ENCODE measurements at regions not wholly inside any gene's neighbourhood (a gene's known extent, or its start where the extent isn't known, plus 50 kb on each side); places are given as distances from the start of the nearest gene placed in this dataset.

DNA sequence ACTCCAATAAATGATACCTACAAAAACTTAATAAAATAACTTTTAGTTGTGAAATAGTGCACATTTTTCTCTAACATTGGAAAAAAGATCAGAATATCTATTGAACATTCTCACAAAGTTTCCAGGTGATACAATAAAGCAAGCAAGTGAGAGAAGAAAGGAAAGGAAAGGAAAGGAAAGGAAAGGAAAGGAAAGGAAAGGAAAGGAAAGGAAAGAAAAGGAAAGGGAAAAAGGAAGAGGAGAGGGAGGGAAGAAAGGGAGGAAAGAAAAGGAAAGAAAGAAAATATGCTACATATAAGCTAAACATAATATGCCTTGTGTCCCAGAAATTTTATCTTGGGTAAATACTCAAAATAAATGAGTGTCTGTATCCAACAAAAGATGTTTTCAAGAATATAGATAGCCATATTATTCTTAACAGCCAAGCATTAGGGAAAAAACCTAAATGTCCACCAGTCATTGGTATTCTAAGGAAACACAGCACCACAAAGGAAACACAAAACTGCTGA lies 510.2 kb upstream of the ZWINT start:
- Mint-ChIP-seq H3K4me1 (ENCODE audit: insufficient read depth, unreplicated experiment) (no peaks in the 10 kb centered on the region), H3K9me3 (ENCODE audit: unreplicated experiment) (no peaks in the 10 kb centered on the region), H3K27me3 (ENCODE audit: insufficient read depth, unreplicated experiment) (no peaks in the 10 kb centered on the region), H3K4me3 (ENCODE audit: unreplicated experiment) (no peak overlapping the region), H3K27ac (ENCODE audit: low read depth, unreplicated experiment) (no peak overlapping the region), H3K36me3 (ENCODE audit: insufficient read depth, unreplicated experiment) (no peaks in the 10 kb centered on the region)
- intact Hi-C loops (cut with micrococcal nuclease) = no loop called here
- no peak for DNase-seq (ENCODE audit: unreplicated experiment)
- BruUV-seq (replicated peaks) = no TSS peak
- CTCF ChIA-PET = no interaction called here
- POLR2A ChIA-PET = no interaction called here
- TF ChIP-seq, protein P1, sequence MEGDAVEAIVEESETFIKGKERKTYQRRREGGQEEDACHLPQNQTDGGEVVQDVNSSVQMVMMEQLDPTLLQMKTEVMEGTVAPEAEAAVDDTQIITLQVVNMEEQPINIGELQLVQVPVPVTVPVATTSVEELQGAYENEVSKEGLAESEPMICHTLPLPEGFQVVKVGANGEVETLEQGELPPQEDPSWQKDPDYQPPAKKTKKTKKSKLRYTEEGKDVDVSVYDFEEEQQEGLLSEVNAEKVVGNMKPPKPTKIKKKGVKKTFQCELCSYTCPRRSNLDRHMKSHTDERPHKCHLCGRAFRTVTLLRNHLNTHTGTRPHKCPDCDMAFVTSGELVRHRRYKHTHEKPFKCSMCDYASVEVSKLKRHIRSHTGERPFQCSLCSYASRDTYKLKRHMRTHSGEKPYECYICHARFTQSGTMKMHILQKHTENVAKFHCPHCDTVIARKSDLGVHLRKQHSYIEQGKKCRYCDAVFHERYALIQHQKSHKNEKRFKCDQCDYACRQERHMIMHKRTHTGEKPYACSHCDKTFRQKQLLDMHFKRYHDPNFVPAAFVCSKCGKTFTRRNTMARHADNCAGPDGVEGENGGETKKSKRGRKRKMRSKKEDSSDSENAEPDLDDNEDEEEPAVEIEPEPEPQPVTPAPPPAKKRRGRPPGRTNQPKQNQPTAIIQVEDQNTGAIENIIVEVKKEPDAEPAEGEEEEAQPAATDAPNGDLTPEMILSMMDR (IDR thresholded peaks at IDR 0.05; ENCODE audit: unreplicated experiment) = no peak

DNA sequence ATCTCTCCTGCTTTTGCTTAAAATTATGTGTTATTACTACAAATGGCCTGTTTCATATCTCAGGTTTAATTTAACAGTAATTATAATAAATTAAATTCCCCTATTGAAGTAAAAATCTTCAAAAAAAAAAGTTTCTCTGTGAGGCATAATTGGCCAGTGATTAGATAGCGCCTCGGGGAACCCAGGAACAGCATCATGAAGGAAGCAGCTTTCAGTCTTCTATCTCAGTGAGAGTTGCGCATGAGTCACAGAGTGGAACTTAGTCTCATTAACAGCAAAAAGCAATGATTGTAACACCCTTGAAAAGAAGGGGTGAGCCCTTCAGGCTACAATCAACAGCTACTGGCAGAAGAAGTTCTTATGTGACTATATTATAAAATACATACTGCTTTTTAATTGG lies 506.2 kb upstream of the ZWINT start:
- Mint-ChIP-seq H3K9me3 (ENCODE audit: unreplicated experiment) (no peaks in the 10 kb centered on the region), H3K27ac (ENCODE audit: low read depth, unreplicated experiment) (no peak overlapping the region), H3K36me3 (ENCODE audit: insufficient read depth, unreplicated experiment) (no peaks in the 10 kb centered on the region), H3K4me1 (ENCODE audit: insufficient read depth, unreplicated experiment) (no peaks in the 10 kb centered on the region), H3K4me3 (ENCODE audit: unreplicated experiment) (no peak overlapping the region), H3K27me3 (ENCODE audit: insufficient read depth, unreplicated experiment) (peaks cover 16% of the 10 kb centered on the region)
- BruUV-seq (replicated peaks) = no TSS peak
- POLR2A ChIA-PET = interaction anchor here (0.6 kb wide), 1 partner anchor 32 kb away, joined by 3 read pairs; no protein-coding TSS in a partner anchor
- CTCF ChIA-PET = interaction anchor here (0.6 kb wide), 1 partner anchor 868 kb away, joined by 3 read pairs; no protein-coding TSS in a partner anchor
- DNase-seq (ENCODE audit: unreplicated experiment) = no peak
- TF ChIP-seq, protein P1 (IDR thresholded peaks at IDR 0.05; ENCODE audit: unreplicated experiment) = no peak
- intact Hi-C loops (cut with micrococcal nuclease) = no loop called here

DNA sequence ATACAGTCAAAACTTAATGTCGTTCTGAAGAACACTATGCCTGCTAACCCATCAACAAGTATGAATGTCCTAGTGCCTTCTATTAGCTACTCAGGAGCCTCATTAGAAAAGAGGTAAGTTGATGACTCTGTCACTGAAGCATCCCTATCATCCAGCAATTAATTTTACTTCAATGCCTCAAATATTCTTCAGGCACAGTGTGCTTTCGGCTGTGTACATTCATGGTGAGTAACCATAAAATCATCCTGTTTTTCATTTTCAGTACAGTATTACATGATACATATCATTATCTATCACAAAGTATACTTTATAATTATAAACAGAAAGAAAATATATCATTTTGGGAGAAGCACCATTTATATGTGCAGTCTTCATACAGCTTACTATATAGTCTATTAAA lies 495.5 kb upstream of the ZWINT start:
- no peak for DNase-seq (ENCODE audit: unreplicated experiment)
- BruUV-seq (replicated peaks) = no TSS peak
- CTCF ChIA-PET = no interaction called here

DNA sequence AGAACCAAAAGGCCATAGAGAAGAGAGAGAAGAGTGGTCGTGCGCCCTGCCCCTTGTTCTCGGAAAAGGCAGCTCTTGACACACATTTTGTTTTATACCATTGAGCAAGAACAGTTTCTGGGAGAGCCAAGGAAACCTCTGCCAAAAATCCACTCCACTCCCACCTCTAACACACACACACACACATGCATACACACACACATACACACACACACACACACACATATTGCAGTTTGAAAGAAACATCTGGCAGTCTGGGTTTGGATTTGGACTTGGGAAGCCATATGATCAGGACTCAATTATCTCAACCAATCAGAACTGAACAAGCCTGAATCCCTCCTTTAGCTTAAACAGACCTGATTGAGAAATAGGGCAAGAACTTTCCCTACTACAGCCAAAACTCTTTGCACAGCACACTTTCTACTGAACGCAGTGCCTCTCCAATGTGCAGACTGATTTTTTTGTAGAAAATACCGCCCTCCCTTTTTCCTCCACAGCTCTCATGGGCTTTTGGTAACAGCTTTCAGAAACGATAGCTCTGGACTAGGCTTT lies 484.0 kb upstream of the ZWINT start:
- TF ChIP-seq, protein P1 (IDR thresholded peaks at IDR 0.05; ENCODE audit: unreplicated experiment) = no peak
- intact Hi-C loops (cut with micrococcal nuclease) = no loop called here
- CTCF ChIA-PET = interaction anchor here (0.6 kb wide), 1 partner anchor 1140 kb away, joined by 4 read pairs; no protein-coding TSS in a partner anchor
- peaks cover 4% of the 10 kb centered on the region for H3K27me3 Mint-ChIP-seq (ENCODE audit: insufficient read depth, unreplicated experiment)
- POLR2A ChIA-PET = no interaction called here
- H3K9me3 Mint-ChIP-seq (ENCODE audit: unreplicated experiment) = no peaks in the 10 kb centered on the region
- H3K27ac Mint-ChIP-seq (ENCODE audit: low read depth, unreplicated experiment) = no peak overlapping the region
- H3K4me3 Mint-ChIP-seq (ENCODE audit: unreplicated experiment) = no peak overlapping the region
- DNase-seq (ENCODE audit: unreplicated experiment) = no peak
- BruUV-seq (replicated peaks) = no TSS peak
- H3K36me3 Mint-ChIP-seq (ENCODE audit: insufficient read depth, unreplicated experiment) = no peaks in the 10 kb centered on the region
- H3K4me1 Mint-ChIP-seq (ENCODE audit: insufficient read depth, unreplicated experiment) = no peaks in the 10 kb centered on the region

More for the DNA sequence above, 495.5 kb upstream of the ZWINT start:
- Mint-ChIP-seq H3K27ac (ENCODE audit: low read depth, unreplicated experiment) (no peak overlapping the region), H3K27me3 (ENCODE audit: insufficient read depth, unreplicated experiment) (peaks cover 24% of the 10 kb centered on the region), H3K9me3 (ENCODE audit: unreplicated experiment) (no peaks in the 10 kb centered on the region), H3K4me1 (ENCODE audit: insufficient read depth, unreplicated experiment) (peaks cover 6% of the 10 kb centered on the region), H3K36me3 (ENCODE audit: insufficient read depth, unreplicated experiment) (no peaks in the 10 kb centered on the region), H3K4me3 (ENCODE audit: unreplicated experiment) (no peak overlapping the region)
- TF ChIP-seq, protein P1 (IDR thresholded peaks at IDR 0.05; ENCODE audit: unreplicated experiment) = no peak
- POLR2A ChIA-PET = no interaction called here
- intact Hi-C loops (cut with micrococcal nuclease) = no loop called here

Measured in MCF 10A (cell line).